ENCODE measurements at regions not wholly inside any gene's neighbourhood (a gene's known extent, or its start where the extent isn't known, plus 50 kb on each side); places are given as distances from the start of the nearest gene placed in this dataset.

DNA sequence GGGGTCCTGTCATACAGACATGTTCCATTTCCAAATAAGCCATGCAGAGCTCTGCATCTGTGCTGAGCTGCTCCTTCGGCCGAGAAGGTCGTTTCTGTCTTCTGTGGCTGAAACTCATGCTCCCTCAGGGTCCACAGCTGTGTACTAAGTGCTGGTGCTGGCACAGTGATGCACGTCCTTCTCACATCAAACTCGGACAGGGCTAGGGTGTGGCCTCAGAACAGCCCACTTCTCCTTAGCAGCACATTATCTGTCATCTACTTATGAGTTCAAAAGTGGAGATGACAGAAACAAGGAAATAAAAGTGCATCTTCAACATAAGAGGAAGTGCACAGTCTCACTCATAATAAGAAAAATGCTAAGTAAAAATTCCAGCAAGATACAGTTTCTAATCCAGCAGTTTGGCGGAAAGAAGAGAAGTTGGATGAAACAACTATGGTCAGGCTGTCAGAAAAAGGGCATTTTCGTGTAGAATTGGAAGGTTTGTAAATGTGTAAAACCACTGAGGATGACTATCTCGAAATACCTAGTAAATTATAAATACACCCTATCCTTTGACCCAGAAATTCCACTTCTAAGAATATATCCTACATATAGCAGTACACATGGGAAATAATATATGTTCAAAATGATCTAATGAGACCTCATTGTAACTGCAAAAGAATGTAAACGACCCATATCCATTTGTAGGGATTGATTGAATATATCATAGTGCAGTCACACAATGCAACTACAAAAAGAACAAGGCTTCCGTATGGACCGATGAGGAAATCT, 53.7 kb upstream of the APCDD1 start:
- Histone ChIP-seq H3K27ac (ENCODE audit: poor library complexity, severe bottlenecking) (no peak overlapping the region), H3K9me3 (ENCODE audit: severe bottlenecking) (no peaks in the 10 kb centered on the region), H3K27me3 (ENCODE audit: insufficient read depth, poor library complexity, severe bottlenecking) (no peaks in the 10 kb centered on the region), H3K36me3 (ENCODE audit: low read depth) (no peaks in the 10 kb centered on the region), H3K4me3 (ENCODE audit: severe bottlenecking) (no peak overlapping the region), H3K4me1 (ENCODE audit: insufficient read depth, poor library complexity, severe bottlenecking) (no peaks in the 10 kb centered on the region)
- DNase-seq (ENCODE audit: low spot score): no peak
- TF ChIP-seq, protein P1, sequence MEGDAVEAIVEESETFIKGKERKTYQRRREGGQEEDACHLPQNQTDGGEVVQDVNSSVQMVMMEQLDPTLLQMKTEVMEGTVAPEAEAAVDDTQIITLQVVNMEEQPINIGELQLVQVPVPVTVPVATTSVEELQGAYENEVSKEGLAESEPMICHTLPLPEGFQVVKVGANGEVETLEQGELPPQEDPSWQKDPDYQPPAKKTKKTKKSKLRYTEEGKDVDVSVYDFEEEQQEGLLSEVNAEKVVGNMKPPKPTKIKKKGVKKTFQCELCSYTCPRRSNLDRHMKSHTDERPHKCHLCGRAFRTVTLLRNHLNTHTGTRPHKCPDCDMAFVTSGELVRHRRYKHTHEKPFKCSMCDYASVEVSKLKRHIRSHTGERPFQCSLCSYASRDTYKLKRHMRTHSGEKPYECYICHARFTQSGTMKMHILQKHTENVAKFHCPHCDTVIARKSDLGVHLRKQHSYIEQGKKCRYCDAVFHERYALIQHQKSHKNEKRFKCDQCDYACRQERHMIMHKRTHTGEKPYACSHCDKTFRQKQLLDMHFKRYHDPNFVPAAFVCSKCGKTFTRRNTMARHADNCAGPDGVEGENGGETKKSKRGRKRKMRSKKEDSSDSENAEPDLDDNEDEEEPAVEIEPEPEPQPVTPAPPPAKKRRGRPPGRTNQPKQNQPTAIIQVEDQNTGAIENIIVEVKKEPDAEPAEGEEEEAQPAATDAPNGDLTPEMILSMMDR (IDR thresholded peaks at IDR 0.05; ENCODE audit: poor library complexity, severe bottlenecking): no peak
- no peak for ATAC-seq (ENCODE audit: low read depth)

DNA sequence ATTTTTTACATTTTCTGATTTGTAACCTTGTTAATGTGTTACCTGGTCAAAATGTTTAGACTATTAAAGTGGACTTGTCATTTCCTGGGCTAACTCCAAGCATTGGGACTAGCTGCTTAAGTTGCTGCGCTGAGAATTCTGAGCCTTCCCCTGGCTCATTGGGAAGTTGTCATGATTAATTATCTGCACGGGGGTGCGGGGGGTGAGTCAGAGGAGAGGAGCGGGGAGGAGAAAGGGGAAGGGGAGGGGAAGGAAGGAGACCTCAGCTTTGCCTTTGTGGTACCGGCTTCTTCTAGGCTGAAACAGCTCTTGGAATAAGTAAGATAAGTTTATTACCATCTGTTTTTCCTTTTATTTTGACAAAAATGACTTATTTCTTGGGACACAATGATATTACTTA, 52.9 kb upstream of the APCDD1 start:
- TF ChIP-seq, protein P1 (IDR thresholded peaks at IDR 0.05; ENCODE audit: poor library complexity, severe bottlenecking): no peak
- no peak overlapping the region for H3K27ac ChIP-seq (ENCODE audit: poor library complexity, severe bottlenecking)
- DNase-seq (ENCODE audit: low spot score) (no peak), ATAC-seq (ENCODE audit: low read depth) (no peak)
- H3K4me1 ChIP-seq (ENCODE audit: insufficient read depth, poor library complexity, severe bottlenecking): no peaks in the 10 kb centered on the region
- H3K9me3 ChIP-seq (ENCODE audit: severe bottlenecking): no peaks in the 10 kb centered on the region
- H3K27me3 ChIP-seq (ENCODE audit: insufficient read depth, poor library complexity, severe bottlenecking): no peaks in the 10 kb centered on the region
- H3K36me3 ChIP-seq (ENCODE audit: low read depth): no peaks in the 10 kb centered on the region
- H3K4me3 ChIP-seq (ENCODE audit: severe bottlenecking): no peak overlapping the region

DNA sequence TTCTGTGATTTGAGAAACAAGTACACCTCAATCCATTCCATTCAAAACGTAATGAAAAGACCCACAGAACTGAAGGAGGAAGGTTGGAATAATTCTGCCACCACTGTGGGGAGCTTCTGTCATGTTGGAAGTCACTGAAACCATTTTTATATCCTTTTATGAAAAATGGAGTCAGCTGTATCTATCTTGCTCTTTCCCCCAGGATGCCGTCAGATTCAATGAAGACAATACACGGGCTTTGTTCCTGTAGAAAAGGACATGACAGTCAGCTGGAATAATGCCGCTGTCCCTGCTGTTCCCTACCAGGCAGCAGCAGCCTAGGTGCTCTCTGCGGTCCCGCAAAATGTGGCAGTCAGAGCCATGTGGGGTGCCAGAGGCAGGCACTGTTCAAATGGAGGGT, 52.5 kb upstream of the APCDD1 start:
- Histone ChIP-seq H3K9me3 (ENCODE audit: severe bottlenecking) (no peaks in the 10 kb centered on the region), H3K4me3 (ENCODE audit: severe bottlenecking) (no peak overlapping the region), H3K4me1 (ENCODE audit: insufficient read depth, poor library complexity, severe bottlenecking) (no peaks in the 10 kb centered on the region), H3K27me3 (ENCODE audit: insufficient read depth, poor library complexity, severe bottlenecking) (no peaks in the 10 kb centered on the region), H3K27ac (ENCODE audit: poor library complexity, severe bottlenecking) (no peak overlapping the region), H3K36me3 (ENCODE audit: low read depth) (no peaks in the 10 kb centered on the region)
- no peak for ATAC-seq (ENCODE audit: low read depth)
- no peak for DNase-seq (ENCODE audit: low spot score)
- TF ChIP-seq, protein P1 (IDR thresholded peaks at IDR 0.05; ENCODE audit: poor library complexity, severe bottlenecking): no peak

DNA sequence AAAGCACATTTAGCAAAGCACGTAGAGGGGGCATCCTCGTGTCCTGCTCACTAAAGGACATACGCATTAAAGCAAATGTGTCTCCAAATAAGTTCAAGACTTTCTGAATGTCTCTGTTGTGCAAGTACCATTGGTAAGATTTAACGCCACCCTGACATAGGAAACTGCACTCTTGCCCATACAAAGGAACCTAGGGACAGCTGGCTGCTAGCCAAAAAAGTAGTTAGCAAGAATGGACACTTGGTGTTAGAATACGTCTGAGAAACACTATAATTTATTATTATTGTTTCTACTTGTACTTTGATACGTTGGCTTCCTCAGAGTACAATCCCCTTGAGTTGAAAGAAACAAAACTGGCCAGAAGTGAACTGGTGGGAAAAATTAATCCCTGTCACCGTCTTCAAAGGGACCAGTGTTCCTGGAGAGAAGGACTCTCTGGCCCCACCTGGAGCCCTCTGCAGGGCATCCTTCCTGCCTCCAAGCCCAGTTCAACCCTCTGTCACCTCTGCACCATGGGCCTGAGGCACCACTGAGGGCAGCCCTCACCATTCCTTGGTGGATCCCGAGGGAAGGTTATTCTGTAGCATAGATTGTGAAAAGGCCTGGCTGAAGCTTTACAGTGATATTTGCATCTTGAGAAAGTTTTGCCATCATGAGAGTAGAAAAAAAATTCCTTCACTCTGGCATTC, 51.4 kb upstream of the APCDD1 start:
- Histone ChIP-seq H3K4me1 (ENCODE audit: insufficient read depth, poor library complexity, severe bottlenecking) (no peaks in the 10 kb centered on the region), H3K36me3 (ENCODE audit: low read depth) (no peaks in the 10 kb centered on the region), H3K27me3 (ENCODE audit: insufficient read depth, poor library complexity, severe bottlenecking) (no peaks in the 10 kb centered on the region), H3K27ac (ENCODE audit: poor library complexity, severe bottlenecking) (no peak overlapping the region), H3K9me3 (ENCODE audit: severe bottlenecking) (no peaks in the 10 kb centered on the region), H3K4me3 (ENCODE audit: severe bottlenecking) (no peak overlapping the region)
- DNase-seq (ENCODE audit: low spot score) (no peak), ATAC-seq (ENCODE audit: low read depth) (no peak)
- TF ChIP-seq, protein P1 (IDR thresholded peaks at IDR 0.05; ENCODE audit: poor library complexity, severe bottlenecking): no peak

DNA sequence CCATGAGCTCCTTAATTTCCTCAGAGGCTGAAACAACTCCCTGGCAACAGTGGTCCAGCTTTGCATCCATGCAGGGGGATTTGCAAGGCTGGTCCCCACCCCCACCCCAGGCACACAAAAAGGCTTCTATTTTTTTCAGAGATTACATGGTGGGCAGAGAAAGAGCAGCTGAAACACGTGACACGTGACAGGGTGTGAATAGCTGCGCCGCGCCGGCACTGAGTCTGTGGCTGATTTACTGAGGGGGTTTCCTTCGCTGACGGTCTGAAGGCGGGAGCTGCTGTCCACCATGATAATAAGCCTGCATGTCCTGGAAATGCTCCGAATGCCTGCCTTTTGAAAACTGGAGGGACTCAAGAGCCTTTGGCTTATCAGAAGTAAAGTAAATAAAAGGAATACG, 50.7 kb upstream of the APCDD1 start:
- H3K4me1 ChIP-seq (ENCODE audit: insufficient read depth, poor library complexity, severe bottlenecking): no peaks in the 10 kb centered on the region
- no peaks in the 10 kb centered on the region for H3K9me3 ChIP-seq (ENCODE audit: severe bottlenecking)
- no peak overlapping the region for H3K4me3 ChIP-seq (ENCODE audit: severe bottlenecking)
- TF ChIP-seq, protein P1 (IDR thresholded peaks at IDR 0.05; ENCODE audit: poor library complexity, severe bottlenecking): no peak
- H3K27ac ChIP-seq (ENCODE audit: poor library complexity, severe bottlenecking): no peak overlapping the region
- no peaks in the 10 kb centered on the region for H3K27me3 ChIP-seq (ENCODE audit: insufficient read depth, poor library complexity, severe bottlenecking)
- H3K36me3 ChIP-seq (ENCODE audit: low read depth): no peaks in the 10 kb centered on the region
- no peak for ATAC-seq (ENCODE audit: low read depth)
- DNase-seq (ENCODE audit: low spot score): no peak

Data from RWPE2 (cell line).